Ishikawa (cell line): ENCODE measurements at regions not wholly inside any gene's neighbourhood (a gene's known extent, or its start where the extent isn't known, plus 50 kb on each side); places are given as distances from the start of the nearest gene placed in this dataset.

Experiments
- CEBPB ChIP-seq: IDR thresholded peaks from 2 replicates; pipeline ENCODE4 v1.6.1; 2012
- EGR1 ChIP-seq: IDR thresholded peaks from 2 replicates; pipeline ENCODE4 v1.6.1; 2012
- EP300 ChIP-seq: IDR thresholded peaks from 2 replicates; pipeline ENCODE4 v1.6.1; 2012; ENCODE audit warnings: borderline replicate concordance
- NFIC ChIP-seq: IDR thresholded peaks from 2 replicates; pipeline ENCODE4 v1.6.1; 2012
- REST ChIP-seq: IDR thresholded peaks from 2 replicates; pipeline ENCODE4 v1.6.1; 2012; ENCODE audit warnings: low read depth, mild to moderate bottlenecking
- TAF1 ChIP-seq: IDR thresholded peaks from 2 replicates; pipeline ENCODE4 v1.6.1; 2012; ENCODE audit warnings: low read depth, mild to moderate bottlenecking
- USF1 ChIP-seq: IDR thresholded peaks from 2 replicates; pipeline ENCODE4 v1.6.1; 2012
- YY1 ChIP-seq: IDR thresholded peaks from 2 replicates; pipeline ENCODE4 v1.6.1; 2012; ENCODE audit warnings: low read depth

GRCh38 chr2:226011716-226012450 is 612.4 kb downstream of the NYAP2 start:
- TF ChIP-seq EP300 (no peak), EGR1 (no peak), NFIC (no peak), REST (no peak), CEBPB (no peak), TAF1 (no peak), YY1 (no peak), USF1 (no peak)
